DOHH2 (cell line): ENCODE measurements at regions not wholly inside any gene's neighbourhood (a gene's known extent, or its start where the extent isn't known, plus 50 kb on each side); places are given as distances from the start of the nearest gene placed in this dataset.

Source experiments
- CTCF ChIP-seq: fragments of 200-600 bp; sonication (generic); IDR thresholded peaks from one replicate; pipeline ENCODE4 v1.5.1; 2014; ENCODE audit warnings: antibody characterized with exemption, mild to moderate bottlenecking, low read depth, low read length; ENCODE audit not compliant: poor library complexity, severe bottlenecking
- EZH2phosphoT487 ChIP-seq: fragments of 200-600 bp; sonication (generic); IDR thresholded peaks from 2 replicates; pipeline ENCODE4 v1.6.1; 2017; ENCODE audit warnings: borderline replicate concordance, mild to moderate bottlenecking, antibody characterized with exemption, low read length, moderate library complexity, mixed read lengths

GRCh38 chr19:29003641-29004409, 209.1 kb downstream of the UQCRFS1 start:
- no peak for TF ChIP-seq CTCF
- TF ChIP-seq EZH2phosphoT487, result no peak
